ENCODE measurements at regions not wholly inside any gene's neighbourhood (a gene's known extent, or its start where the extent isn't known, plus 50 kb on each side); places are given as distances from the start of the nearest gene placed in this dataset.

DNA sequence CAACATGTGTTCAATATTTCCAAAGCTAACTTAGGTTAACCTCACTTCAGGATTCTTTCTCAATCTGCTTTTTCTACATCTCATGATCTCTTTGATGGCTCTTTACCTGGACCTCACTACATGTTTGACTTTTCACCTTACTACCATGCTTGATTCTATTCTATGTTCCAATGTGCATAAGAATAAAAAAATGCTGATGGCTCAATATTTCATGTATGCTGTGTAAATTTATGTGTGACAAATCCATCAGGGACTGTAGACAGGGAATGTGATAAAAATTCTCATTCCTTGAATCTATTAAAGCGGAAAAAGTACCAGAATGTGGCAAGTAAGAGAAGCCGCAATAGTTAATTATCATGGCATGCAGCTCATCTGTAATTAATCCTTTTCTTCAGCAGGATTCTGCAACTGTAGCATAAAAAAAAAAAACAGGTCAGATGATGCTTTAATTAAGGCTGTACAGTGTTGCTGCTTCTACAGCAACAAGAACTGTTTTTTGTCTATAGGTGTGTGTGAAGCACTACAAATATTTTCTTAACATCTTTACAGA is 276.9 kb upstream of the PRKD1 start:
- TF ChIP-seq, protein P1, sequence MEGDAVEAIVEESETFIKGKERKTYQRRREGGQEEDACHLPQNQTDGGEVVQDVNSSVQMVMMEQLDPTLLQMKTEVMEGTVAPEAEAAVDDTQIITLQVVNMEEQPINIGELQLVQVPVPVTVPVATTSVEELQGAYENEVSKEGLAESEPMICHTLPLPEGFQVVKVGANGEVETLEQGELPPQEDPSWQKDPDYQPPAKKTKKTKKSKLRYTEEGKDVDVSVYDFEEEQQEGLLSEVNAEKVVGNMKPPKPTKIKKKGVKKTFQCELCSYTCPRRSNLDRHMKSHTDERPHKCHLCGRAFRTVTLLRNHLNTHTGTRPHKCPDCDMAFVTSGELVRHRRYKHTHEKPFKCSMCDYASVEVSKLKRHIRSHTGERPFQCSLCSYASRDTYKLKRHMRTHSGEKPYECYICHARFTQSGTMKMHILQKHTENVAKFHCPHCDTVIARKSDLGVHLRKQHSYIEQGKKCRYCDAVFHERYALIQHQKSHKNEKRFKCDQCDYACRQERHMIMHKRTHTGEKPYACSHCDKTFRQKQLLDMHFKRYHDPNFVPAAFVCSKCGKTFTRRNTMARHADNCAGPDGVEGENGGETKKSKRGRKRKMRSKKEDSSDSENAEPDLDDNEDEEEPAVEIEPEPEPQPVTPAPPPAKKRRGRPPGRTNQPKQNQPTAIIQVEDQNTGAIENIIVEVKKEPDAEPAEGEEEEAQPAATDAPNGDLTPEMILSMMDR (conservative IDR thresholded peaks at IDR 0.05; ENCODE audit: low read depth in 2 of 2), result no peak
- no peak for TF ChIP-seq EZH2phosphoT487 (IDR thresholded peaks at IDR 0.05; ENCODE audit: unreplicated experiment)
- no peak for TF ChIP-seq ZNF114 (CRISPR knock-in tag; IDR thresholded peaks at IDR 0.05)
- no peak for TF ChIP-seq EZH2 (IDR thresholded peaks at IDR 0.05; ENCODE audit: low read depth, unreplicated experiment)
- no peak for TF ChIP-seq REST (IDR thresholded peaks at IDR 0.05; ENCODE audit: unreplicated experiment)
- no peak for TF ChIP-seq CREB1 (CRISPR knock-in tag; IDR thresholded peaks at IDR 0.05; ENCODE audit: low read depth)
- no peak for TF ChIP-seq POLR2AphosphoS5 (IDR thresholded peaks at IDR 0.05; ENCODE audit: low read depth)
- TF ChIP-seq STAT1 (IDR thresholded peaks at IDR 0.05; ENCODE audit: unreplicated experiment), result no peak

Measured in GM23338 (cell line).